A549 (cell line): ENCODE measurements at regions not wholly inside any gene's neighbourhood (a gene's known extent, or its start where the extent isn't known, plus 50 kb on each side); places are given as distances from the start of the nearest gene placed in this dataset.

Experiments
- CHD2 ChIP-seq: fragments of 150-350 bp; IDR thresholded peaks from 2 replicates; pipeline ENCODE4 v1.6.1; 2014; ENCODE audit warnings: low read length; ENCODE audit not compliant: partially characterized antibody
- POLR2A ChIP-seq: IDR thresholded peaks from 2 replicates; pipeline ENCODE4 v1.6.1; 2012; ENCODE audit warnings: mild to moderate bottlenecking, low read length
- RNF2 ChIP-seq: fragments of 200-600 bp; sonication (generic); IDR thresholded peaks from 2 replicates; pipeline ENCODE4 v1.6.1; 2016; ENCODE audit warnings: low read depth, mild to moderate bottlenecking, antibody characterized with exemption, moderate library complexity, borderline replicate concordance
- ZFP36 ChIP-seq: fragments of 450-650 bp; IDR thresholded peaks from 2 replicates; pipeline ENCODE4 v1.6.1; 2014; ENCODE audit warnings: borderline replicate concordance; ENCODE audit not compliant: partially characterized antibody
- TF ChIP-seq, protein P1 (sequence below): fragments of >200 bp; sonication (Bioruptor Twin); formaldehyde crosslinking; IDR thresholded peaks from 3 replicates; pipeline ENCODE4 v1.5.1; 2016

DNA sequence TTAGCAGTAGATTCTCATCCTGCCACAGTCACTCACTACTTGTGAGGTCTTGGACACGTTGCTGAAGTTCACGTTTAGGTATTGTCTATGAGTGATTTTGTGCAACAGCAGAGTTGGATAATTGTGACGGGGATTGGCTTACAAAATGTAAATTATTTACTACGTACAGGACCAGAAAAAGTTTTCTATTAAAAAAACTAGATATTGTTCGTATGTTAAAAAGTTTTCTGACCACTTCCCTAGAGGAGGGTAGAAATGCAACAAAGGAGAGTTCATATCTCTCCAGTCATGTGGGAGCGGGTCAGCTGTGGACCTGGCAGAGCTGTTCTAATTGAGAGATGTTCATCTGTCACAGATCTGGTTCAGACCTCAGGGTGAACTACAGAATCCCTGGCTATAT is 976.1 kb upstream of the NUDT12 start:
- TF ChIP-seq, protein P1, sequence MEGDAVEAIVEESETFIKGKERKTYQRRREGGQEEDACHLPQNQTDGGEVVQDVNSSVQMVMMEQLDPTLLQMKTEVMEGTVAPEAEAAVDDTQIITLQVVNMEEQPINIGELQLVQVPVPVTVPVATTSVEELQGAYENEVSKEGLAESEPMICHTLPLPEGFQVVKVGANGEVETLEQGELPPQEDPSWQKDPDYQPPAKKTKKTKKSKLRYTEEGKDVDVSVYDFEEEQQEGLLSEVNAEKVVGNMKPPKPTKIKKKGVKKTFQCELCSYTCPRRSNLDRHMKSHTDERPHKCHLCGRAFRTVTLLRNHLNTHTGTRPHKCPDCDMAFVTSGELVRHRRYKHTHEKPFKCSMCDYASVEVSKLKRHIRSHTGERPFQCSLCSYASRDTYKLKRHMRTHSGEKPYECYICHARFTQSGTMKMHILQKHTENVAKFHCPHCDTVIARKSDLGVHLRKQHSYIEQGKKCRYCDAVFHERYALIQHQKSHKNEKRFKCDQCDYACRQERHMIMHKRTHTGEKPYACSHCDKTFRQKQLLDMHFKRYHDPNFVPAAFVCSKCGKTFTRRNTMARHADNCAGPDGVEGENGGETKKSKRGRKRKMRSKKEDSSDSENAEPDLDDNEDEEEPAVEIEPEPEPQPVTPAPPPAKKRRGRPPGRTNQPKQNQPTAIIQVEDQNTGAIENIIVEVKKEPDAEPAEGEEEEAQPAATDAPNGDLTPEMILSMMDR = no peak
- no peak for TF ChIP-seq POLR2A
- no peak for TF ChIP-seq RNF2
- no peak for TF ChIP-seq ZFP36
- no peak for TF ChIP-seq CHD2
